Testis (tissue), 2 donors: ENCODE measurements at regions not wholly inside any gene's neighbourhood (a gene's known extent, or its start where the extent isn't known, plus 50 kb on each side); places are given as distances from the start of the nearest gene placed in this dataset.

Experiments
- POLR2A ChIP-seq: fragments of 450-650 bp; IDR thresholded peaks from one replicate; pipeline ENCODE4 v1.6.1; 2017; ENCODE audit warnings: antibody characterized with exemption, mild to moderate bottlenecking, moderate library complexity
- TF ChIP-seq, protein P1 (sequence below), 3 experiments: fragments of 450-650 bp in 2 of 3; fragments of 200-600 bp in 1 of 3; sonication (generic) in 1 of 3; IDR thresholded peaks; one replicate each; pipeline ENCODE4 v1.5.1; 2016 to 2019; ENCODE audit warnings: antibody characterized with exemption in 3 of 3, mild to moderate bottlenecking in 2 of 3, moderate library complexity in 1 of 3

GRCh38 chr10:56507033-56507432 lies 146.0 kb upstream of the ZWINT start:
- TF ChIP-seq, protein P1, sequence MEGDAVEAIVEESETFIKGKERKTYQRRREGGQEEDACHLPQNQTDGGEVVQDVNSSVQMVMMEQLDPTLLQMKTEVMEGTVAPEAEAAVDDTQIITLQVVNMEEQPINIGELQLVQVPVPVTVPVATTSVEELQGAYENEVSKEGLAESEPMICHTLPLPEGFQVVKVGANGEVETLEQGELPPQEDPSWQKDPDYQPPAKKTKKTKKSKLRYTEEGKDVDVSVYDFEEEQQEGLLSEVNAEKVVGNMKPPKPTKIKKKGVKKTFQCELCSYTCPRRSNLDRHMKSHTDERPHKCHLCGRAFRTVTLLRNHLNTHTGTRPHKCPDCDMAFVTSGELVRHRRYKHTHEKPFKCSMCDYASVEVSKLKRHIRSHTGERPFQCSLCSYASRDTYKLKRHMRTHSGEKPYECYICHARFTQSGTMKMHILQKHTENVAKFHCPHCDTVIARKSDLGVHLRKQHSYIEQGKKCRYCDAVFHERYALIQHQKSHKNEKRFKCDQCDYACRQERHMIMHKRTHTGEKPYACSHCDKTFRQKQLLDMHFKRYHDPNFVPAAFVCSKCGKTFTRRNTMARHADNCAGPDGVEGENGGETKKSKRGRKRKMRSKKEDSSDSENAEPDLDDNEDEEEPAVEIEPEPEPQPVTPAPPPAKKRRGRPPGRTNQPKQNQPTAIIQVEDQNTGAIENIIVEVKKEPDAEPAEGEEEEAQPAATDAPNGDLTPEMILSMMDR (IDR thresholded peaks at IDR 0.05) = no peak
- TF ChIP-seq POLR2A = no peak
